ENCODE measurements at regions not wholly inside any gene's neighbourhood (a gene's known extent, or its start where the extent isn't known, plus 50 kb on each side); places are given as distances from the start of the nearest gene placed in this dataset.

DNA sequence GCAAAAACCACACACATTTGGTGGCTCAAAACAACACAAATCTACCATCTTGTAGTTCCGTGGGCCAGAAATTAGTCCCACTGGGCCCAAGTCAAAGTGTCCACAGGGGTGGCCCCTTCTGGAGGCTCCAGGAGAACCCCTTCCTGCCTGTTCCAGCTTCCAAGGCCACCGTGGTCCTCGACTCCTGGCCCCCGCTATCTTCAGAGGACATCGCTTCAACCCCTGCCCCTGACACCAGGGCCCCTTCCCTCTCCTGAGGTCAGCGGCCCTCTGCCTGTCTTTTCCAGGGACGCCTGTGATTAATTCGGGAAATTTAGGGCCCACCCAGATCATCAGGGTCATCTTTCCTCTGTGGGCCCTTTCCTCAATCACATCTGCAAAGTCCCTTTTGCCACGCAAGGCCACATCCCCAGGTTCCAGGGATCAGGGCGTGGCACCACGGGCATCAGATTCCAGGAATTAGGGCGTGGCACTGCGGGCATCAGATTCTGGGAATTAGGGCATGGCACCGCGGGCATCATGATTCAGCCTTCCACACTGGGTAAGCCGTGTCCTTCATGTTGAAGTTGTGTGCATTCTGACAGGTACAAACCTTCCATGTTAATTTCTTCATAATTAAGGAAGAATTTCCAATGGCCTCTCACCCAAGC lies 59.9 kb upstream of the SMOC2 start (continued):
- TF ChIP-seq ZNF324 (CRISPR knock-in tag; IDR thresholded peaks at IDR 0.05): no peak
- no peak for TF ChIP-seq SIN3B (IDR thresholded peaks at IDR 0.05; ENCODE audit: low read depth)
- TF ChIP-seq KLF10 (CRISPR knock-in tag; IDR thresholded peaks at IDR 0.05): no peak
- TF ChIP-seq ARID1B (IDR thresholded peaks at IDR 0.05): no peak
- no peak for TF ChIP-seq STAG1 (CRISPR knock-in tag; IDR thresholded peaks at IDR 0.05; ENCODE audit: borderline replicate concordance)
- no peak for TF ChIP-seq CAMTA2 (CRISPR knock-in tag; conservative IDR thresholded peaks at IDR 0.05)
- TF ChIP-seq TCF7 (IDR thresholded peaks at IDR 0.05; ENCODE audit: borderline replicate concordance): no peak
- no peak for TF ChIP-seq HNRNPH1 (optimal IDR thresholded peaks at IDR 0.05; ENCODE audit: low read depth, low read length)
- no peak for TF ChIP-seq RCOR1 (IDR thresholded peaks at IDR 0.05; ENCODE audit: borderline replicate concordance in 1 of 2, low read depth in 2 of 2, low read length in 2 of 2)
- no peak for TF ChIP-seq ATF7 (IDR thresholded peaks at IDR 0.05)

DNA sequence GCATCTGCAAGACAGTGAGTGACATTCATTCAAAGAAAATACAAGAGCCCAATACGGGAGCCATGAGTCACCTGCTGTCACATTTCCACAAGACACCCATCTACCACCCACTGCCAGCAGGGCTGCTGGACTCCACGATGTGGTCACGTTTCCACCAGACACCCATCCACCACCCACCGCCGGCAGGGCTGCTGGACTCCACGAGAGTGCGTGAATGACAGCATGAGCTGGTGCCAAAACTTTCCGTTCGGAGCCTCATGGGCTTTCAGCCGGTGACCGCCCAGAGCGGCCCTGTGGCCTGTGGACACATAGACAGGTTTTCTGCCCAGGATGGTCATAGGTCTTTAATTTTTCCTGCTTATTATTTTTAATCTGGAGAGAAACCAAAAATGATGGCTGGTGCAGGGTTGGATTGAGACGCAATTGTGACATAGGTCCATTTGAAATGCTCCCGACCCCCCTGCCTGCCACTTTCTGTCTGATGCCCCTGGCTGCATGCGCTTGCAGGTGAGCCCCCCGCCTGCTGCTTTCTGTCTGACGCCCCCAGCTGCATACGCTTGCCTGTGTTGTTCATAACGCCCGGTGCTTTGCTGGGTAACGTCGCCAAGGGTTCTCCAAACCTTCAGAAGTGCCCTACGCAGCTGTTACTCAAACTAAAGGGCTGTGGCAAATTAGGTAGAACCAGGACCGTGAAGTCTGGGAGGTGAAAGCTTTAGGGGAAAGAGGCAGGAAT lies 59.1 kb upstream of the SMOC2 start:
- no peak for DNase-seq (ENCODE audit: extremely low read depth in 1 of 4, low spot score in 3 of 4)
- Histone ChIP-seq H3K4me2 (ENCODE audit: insufficient read depth, low read length) (no peak overlapping the region), H4K20me1 (replicated peaks; ENCODE audit: control insufficient read depth, insufficient read depth, low read length) (no peaks in the 10 kb centered on the region), H3K4me1 (replicated peaks in 1 of 2; ENCODE audit: control insufficient read depth in 2 of 2, insufficient read depth in 2 of 2, low read length in 2 of 2) (no peaks in the 10 kb centered on the region; a peak in 1 of 5 replicates), H3K9ac (ENCODE audit: insufficient read depth in 1 of 2, low read depth in 2 of 2, low read length in 2 of 2) (no peak overlapping the region), H3K27me3 (ENCODE audit: control insufficient read depth in 2 of 2, insufficient read depth in 2 of 2, low read length in 2 of 2) (peaks cover 0 to 16% of the 10 kb centered on the region in 2 experiments; a peak in 3 of 5 replicates), H3K9me3 (replicated peaks; ENCODE audit: control insufficient read depth, insufficient read depth, low read depth, low read length) (peaks cover 11% of the 10 kb centered on the region; the same call in 1 of the 2 replicates), H3K27ac (ENCODE audit: extremely low read depth, low read depth, low read length) (no peak overlapping the region), H3K79me2 (ENCODE audit: control insufficient read depth, insufficient read depth, low read length) (no peaks in the 10 kb centered on the region), H3K9me1 (ENCODE audit: control insufficient read depth, insufficient read depth, low read length) (no peaks in the 10 kb centered on the region), H3K36me3 (ENCODE audit: control insufficient read depth, insufficient read depth, low read length) (no peaks in the 10 kb centered on the region), H3K4me3 (no peak overlapping the region), H2AFZ (ENCODE audit: low read depth, low read length) (no peak overlapping the region)
- ChIA-PET POLR2A (interaction anchor here (0.8 kb wide), 1 partner anchor 73 kb away, joined by 3 read pairs; no protein-coding TSS in a partner anchor), CTCF (ENCODE audit: low intra/inter-chr PET ratio) (no interaction called here)
- TF ChIP-seq MYBL2 (IDR thresholded peaks at IDR 0.05; ENCODE audit: low read depth) (no peak), MYBL2 (CRISPR knock-in tag; IDR thresholded peaks at IDR 0.05; ENCODE audit: borderline replicate concordance) (no peak), RBM15 (IDR thresholded peaks at IDR 0.05; ENCODE audit: insufficient read depth, low read length) (no peak), ZNF12 (CRISPR knock-in tag; IDR thresholded peaks at IDR 0.05) (no peak), ZNF133 (CRISPR knock-in tag; IDR thresholded peaks at IDR 0.05) (no peak), SMARCC2 (IDR thresholded peaks at IDR 0.05; ENCODE audit: low read depth) (no peak), ADNP (tag; IDR thresholded peaks at IDR 0.05) (no peak), SP1 (CRISPR knock-in tag; IDR thresholded peaks at IDR 0.05) (no peak)
- TF ChIP-seq, protein P1, sequence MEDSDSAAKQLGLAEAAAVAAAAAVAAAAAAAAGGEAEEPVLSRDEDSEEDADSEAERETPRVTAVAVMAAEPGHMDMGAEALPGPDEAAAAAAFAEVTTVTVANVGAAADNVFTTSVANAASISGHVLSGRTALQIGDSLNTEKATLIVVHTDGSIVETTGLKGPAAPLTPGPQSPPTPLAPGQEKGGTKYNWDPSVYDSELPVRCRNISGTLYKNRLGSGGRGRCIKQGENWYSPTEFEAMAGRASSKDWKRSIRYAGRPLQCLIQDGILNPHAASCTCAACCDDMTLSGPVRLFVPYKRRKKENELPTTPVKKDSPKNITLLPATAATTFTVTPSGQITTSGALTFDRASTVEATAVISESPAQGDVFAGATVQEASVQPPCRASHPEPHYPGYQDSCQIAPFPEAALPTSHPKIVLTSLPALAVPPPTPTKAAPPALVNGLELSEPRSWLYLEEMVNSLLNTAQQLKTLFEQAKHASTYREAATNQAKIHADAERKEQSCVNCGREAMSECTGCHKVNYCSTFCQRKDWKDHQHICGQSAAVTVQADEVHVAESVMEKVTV (CRISPR knock-in tag; IDR thresholded peaks at IDR 0.05): no peak
- TF ChIP-seq, protein P2, sequence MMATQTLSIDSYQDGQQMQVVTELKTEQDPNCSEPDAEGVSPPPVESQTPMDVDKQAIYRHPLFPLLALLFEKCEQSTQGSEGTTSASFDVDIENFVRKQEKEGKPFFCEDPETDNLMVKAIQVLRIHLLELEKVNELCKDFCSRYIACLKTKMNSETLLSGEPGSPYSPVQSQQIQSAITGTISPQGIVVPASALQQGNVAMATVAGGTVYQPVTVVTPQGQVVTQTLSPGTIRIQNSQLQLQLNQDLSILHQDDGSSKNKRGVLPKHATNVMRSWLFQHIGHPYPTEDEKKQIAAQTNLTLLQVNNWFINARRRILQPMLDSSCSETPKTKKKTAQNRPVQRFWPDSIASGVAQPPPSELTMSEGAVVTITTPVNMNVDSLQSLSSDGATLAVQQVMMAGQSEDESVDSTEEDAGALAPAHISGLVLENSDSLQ (IDR thresholded peaks at IDR 0.05): no peak
- intact Hi-C loops (cut with micrococcal nuclease): no loop called here
- in situ Hi-C loops (cut with MboI): no loop called here
- no TSS peak for BruUV-seq (replicated peaks)
- FAIRE-seq: no peak
- ATAC-seq: no peak
- 12% methylated on average over 24 of the region's 24 CpGs for WGBS (ENCODE audit: insufficient coverage, low coverage, missing lambda C conversion rate)
